Natural killer cell (primary cell): ENCODE measurements at regions not wholly inside any gene's neighbourhood (a gene's known extent, or its start where the extent isn't known, plus 50 kb on each side); places are given as distances from the start of the nearest gene placed in this dataset.

ENCODE experiments used
- ATAC-seq, 3 donors: fragments of 150-1000 bp in 2 of 3; fragments of 200-7000 bp in 1 of 3; cut with Tn5 transposase; 1 replicate in 1 of 3; 2 replicates in 2 of 3; pipeline ENCODE4 v1.10.0; 2021; ENCODE audit warnings: mild to moderate bottlenecking in 2 of 3, moderate library complexity in 2 of 3
- DNase-seq, 2 donors: peaks; one replicate each; pipeline versions ENCODE4 v3.0.0 to v3.0.0-alpha.2; 2013 to 2021; ENCODE audit warnings: mixed read lengths in 1 of 2
- H3K27ac ChIP-seq: one replicate; pipeline ENCODE4 v1.5.1; 2013; ENCODE audit warnings: mild to moderate bottlenecking, low read length
- H3K27me3 ChIP-seq: one replicate; pipeline ENCODE4 v1.6.1; 2013; ENCODE audit warnings: low read length; ENCODE audit not compliant: control insufficient read depth, insufficient read depth
- H3K36me3 ChIP-seq: one replicate; pipeline ENCODE4 v1.6.1; 2013; ENCODE audit warnings: low read length; ENCODE audit not compliant: control insufficient read depth, insufficient read depth
- H3K4me1 ChIP-seq: one replicate; pipeline ENCODE4 v1.6.1; 2013; ENCODE audit warnings: low read length; ENCODE audit not compliant: control insufficient read depth, insufficient read depth
- H3K4me3 ChIP-seq: one replicate; pipeline ENCODE4 v1.5.1; 2013; ENCODE audit warnings: low read length
- H3K9me3 ChIP-seq: one replicate; pipeline ENCODE4 v1.6.1; 2013; ENCODE audit warnings: low read length; ENCODE audit not compliant: control insufficient read depth, insufficient read depth
- H3K27ac Mint-ChIP-seq, 2 donors: one replicate each; pipeline ENCODE4 v1.8.0; 2022; ENCODE audit warnings: mild to moderate bottlenecking in 2 of 2, mixed read lengths in 2 of 2, moderate library complexity in 1 of 2
- H3K27me3 Mint-ChIP-seq, 2 donors: one replicate each; pipeline ENCODE4 v1.8.0; 2022; ENCODE audit warnings: low read depth in 2 of 2, mixed read lengths in 2 of 2
- H3K36me3 Mint-ChIP-seq: one replicate; pipeline ENCODE4 v1.8.0; 2022; ENCODE audit warnings: mixed read lengths
- H3K4me1 Mint-ChIP-seq, 2 donors: one replicate each; pipeline ENCODE4 v1.8.0; 2022; ENCODE audit warnings: mixed read lengths in 2 of 2
- H3K4me3 Mint-ChIP-seq: one replicate; pipeline ENCODE4 v1.8.0; 2022; ENCODE audit warnings: mild to moderate bottlenecking, moderate library complexity, mixed read lengths
- H3K9me3 Mint-ChIP-seq, 2 donors: one replicate each; pipeline ENCODE4 v1.8.0; 2022; ENCODE audit warnings: mixed read lengths in 2 of 2
- WGBS: methylation state at CpG from one replicate; pipeline ENCODE4 v1.1.7; 2013; ENCODE audit warnings: missing lambda C conversion rate; ENCODE audit not compliant: insufficient coverage; 5-methylcytosine and 5-hydroxymethylcytosine counted together
- intact Hi-C: fragments of 100-400 bp; cut with micrococcal nuclease; formaldehyde crosslinking; loops from one replicate; pipeline ENCODE4 v1.14.2; 2022
- TF ChIP-seq, protein P1 (sequence below): fragments of 200-600 bp; IDR thresholded peaks from one replicate; pipeline ENCODE4 v1.8.0; 2022; ENCODE audit warnings: antibody characterized with exemption

DNA sequence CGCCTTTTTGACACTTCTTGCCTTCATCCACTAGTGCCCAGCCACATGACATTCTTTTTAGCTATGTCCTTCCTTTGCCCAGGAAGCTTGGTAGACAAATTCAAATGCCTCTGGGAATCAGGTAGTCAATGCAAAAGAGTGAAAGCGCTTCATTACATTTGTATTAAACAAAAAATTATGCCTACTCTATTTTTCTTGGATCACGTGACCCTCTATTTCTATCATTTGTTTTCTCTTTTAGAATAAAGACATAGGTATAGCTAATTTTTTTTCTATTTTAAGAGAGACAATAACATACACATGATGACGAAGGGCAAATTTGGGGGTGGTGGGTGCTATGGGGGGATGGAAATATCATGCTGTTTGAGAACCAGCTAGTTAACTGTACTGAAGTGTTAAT is 384.8 kb downstream of the C3orf38 start:
- Mint-ChIP-seq H3K4me3 (no peak overlapping the region), H3K9me3 (peaks cover 2 to 6% of the 10 kb centered on the region in 2 donors), H3K36me3 (no peaks in the 10 kb centered on the region), H3K27me3 (no peaks in the 10 kb centered on the region), H3K27ac (no peak overlapping the region), H3K4me1 (no peaks in the 10 kb centered on the region)
- ATAC-seq (no peak), DNase-seq (no peak)
- no peaks in the 10 kb centered on the region for H3K36me3 ChIP-seq
- H3K4me1 ChIP-seq, result no peaks in the 10 kb centered on the region
- 100% methylated on average over 1 of the region's 4 CpGs for WGBS
- no peaks in the 10 kb centered on the region for H3K27me3 ChIP-seq
- intact Hi-C loops, result no loop called here
- H3K4me3 ChIP-seq, result no peak overlapping the region
- H3K9me3 ChIP-seq, result no peaks in the 10 kb centered on the region
- TF ChIP-seq, protein P1, sequence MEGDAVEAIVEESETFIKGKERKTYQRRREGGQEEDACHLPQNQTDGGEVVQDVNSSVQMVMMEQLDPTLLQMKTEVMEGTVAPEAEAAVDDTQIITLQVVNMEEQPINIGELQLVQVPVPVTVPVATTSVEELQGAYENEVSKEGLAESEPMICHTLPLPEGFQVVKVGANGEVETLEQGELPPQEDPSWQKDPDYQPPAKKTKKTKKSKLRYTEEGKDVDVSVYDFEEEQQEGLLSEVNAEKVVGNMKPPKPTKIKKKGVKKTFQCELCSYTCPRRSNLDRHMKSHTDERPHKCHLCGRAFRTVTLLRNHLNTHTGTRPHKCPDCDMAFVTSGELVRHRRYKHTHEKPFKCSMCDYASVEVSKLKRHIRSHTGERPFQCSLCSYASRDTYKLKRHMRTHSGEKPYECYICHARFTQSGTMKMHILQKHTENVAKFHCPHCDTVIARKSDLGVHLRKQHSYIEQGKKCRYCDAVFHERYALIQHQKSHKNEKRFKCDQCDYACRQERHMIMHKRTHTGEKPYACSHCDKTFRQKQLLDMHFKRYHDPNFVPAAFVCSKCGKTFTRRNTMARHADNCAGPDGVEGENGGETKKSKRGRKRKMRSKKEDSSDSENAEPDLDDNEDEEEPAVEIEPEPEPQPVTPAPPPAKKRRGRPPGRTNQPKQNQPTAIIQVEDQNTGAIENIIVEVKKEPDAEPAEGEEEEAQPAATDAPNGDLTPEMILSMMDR, result no peak
- no peak overlapping the region for H3K27ac ChIP-seq

DNA sequence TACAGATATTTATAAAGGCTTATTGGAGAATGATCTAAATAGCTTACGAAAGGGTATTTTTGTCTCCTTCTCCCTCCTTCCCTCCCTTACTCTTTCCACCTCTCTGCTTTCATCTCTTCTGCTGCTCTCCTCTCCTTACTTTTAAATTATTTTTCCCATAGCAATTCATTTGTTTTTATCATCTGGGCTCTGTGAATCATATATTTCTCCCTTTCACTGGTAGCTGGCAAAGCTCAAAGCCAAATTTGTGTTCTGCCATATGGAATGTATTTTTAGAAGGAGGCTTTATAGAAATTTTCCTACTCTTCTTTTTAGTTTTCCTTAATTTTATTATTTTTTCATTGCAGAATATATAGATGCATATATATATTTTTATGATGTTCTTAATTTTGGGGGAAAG is 385.8 kb downstream of the C3orf38 start:
- WGBS, result 100% methylated on average over 1 of the region's 1 CpG
- Histone ChIP-seq H3K27ac (no peak overlapping the region), H3K4me3 (no peak overlapping the region), H3K36me3 (no peaks in the 10 kb centered on the region), H3K4me1 (no peaks in the 10 kb centered on the region), H3K9me3 (no peaks in the 10 kb centered on the region), H3K27me3 (no peaks in the 10 kb centered on the region)
- Mint-ChIP-seq H3K4me1 (no peaks in the 10 kb centered on the region), H3K27ac (no peak overlapping the region), H3K9me3 (peaks cover 2 to 6% of the 10 kb centered on the region in 2 donors), H3K27me3 (no peaks in the 10 kb centered on the region), H3K36me3 (no peaks in the 10 kb centered on the region), H3K4me3 (no peak overlapping the region)
- intact Hi-C loops, result no loop called here
- DNase-seq (no peak), ATAC-seq (no peak)
- TF ChIP-seq, protein P1, result no peak

DNA sequence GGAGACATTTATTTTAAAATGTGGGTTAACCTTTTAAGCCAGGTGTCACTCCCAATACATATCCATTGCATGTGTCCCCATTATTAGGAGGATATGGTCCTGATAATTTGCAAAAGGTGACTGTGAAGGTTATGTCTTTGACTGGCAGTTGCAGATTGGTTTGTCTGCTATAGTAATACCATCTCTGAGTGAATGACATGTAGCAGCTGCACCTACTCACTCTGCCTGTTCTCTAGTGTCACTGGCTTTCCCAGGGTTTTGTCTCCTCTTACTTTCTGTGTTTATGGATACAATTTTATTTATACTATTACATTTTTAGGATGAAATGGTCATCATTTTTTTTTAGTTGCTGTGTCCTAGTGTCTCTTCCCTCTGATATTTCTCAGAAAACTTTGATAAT is 393.2 kb downstream of the C3orf38 start:
- H3K27me3 ChIP-seq, result no peaks in the 10 kb centered on the region
- DNase-seq (no peak), ATAC-seq (no peak)
- Mint-ChIP-seq H3K36me3 (no peaks in the 10 kb centered on the region), H3K27ac (no peak overlapping the region), H3K9me3 (peaks cover 14 to 19% of the 10 kb centered on the region in 2 donors), H3K27me3 (no peaks in the 10 kb centered on the region), H3K4me3 (no peak overlapping the region), H3K4me1 (no peaks in the 10 kb centered on the region)
- TF ChIP-seq, protein P1, result no peak
- no peaks in the 10 kb centered on the region for H3K36me3 ChIP-seq
- no peaks in the 10 kb centered on the region for H3K9me3 ChIP-seq
- intact Hi-C loops, result loop anchor here (10.0 kb wide), 1 partner anchor 52 kb away; no protein-coding TSS in a partner anchor
- H3K27ac ChIP-seq, result no peak overlapping the region
- no peak overlapping the region for H3K4me3 ChIP-seq
- H3K4me1 ChIP-seq, result no peaks in the 10 kb centered on the region

DNA sequence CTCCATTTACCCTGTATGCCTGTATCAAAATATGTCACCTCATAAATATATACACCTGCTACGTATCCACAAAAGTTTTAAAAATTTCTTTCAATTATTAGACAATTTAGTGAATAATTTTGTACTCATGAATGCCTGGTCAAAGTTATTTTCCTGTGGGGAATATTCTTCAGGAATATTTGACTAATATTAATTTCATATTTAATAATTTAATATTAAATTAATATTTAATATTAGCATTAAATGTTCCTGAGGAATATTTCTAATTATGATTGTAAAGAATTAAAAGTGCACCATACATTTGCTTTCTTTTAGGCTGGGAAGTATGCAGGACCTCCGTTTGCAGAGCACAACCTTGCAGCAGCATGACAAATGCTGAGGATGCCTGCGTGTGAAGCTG is 422.7 kb downstream of the C3orf38 start:
- H3K27ac ChIP-seq, result no peak overlapping the region
- 87% methylated on average over 2 of the region's 3 CpGs for WGBS
- no peaks in the 10 kb centered on the region for H3K9me3 ChIP-seq
- Mint-ChIP-seq H3K4me1 (no peaks in the 10 kb centered on the region), H3K36me3 (peaks cover 12% of the 10 kb centered on the region), H3K27ac (no peak overlapping the region), H3K9me3 (peaks cover 22 to 23% of the 10 kb centered on the region in 2 donors), H3K4me3 (no peak overlapping the region), H3K27me3 (no peaks in the 10 kb centered on the region)
- intact Hi-C loops, result no loop called here
- H3K4me3 ChIP-seq, result no peak overlapping the region
- no peak for DNase-seq
- H3K27me3 ChIP-seq, result no peaks in the 10 kb centered on the region
- H3K4me1 ChIP-seq, result no peaks in the 10 kb centered on the region
- no peak for ATAC-seq
- TF ChIP-seq, protein P1, result no peak
- H3K36me3 ChIP-seq, result no peaks in the 10 kb centered on the region
